ENCODE measurements at regions not wholly inside any gene's neighbourhood (a gene's known extent, or its start where the extent isn't known, plus 50 kb on each side); places are given as distances from the start of the nearest gene placed in this dataset.

DNA sequence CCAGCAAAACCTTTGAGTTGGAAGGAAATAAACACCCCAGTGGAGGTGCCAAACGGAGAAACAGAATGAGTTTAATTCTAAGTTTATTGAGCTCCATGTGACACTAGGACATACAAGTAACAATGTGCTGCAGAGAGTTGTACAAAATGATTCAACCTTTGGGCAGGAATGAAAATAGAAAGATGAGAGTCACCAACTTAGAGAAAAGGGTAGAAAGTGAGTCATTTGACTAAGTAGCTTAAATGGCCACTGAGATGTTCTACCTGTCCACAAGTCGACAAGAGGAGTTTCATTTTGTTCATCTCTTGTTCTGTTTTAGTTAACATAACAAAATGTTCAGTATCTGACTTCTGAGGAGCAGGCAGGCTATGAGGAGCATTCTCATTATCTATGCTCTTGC lies 284.7 kb downstream of the NR2F1-AS1 start:
- H3K27ac ChIP-seq (ENCODE audit: low read length), result no peak overlapping the region
- H3K9me3 ChIP-seq (ENCODE audit: low read length), result no peaks in the 10 kb centered on the region
- H3K4me2 ChIP-seq (ENCODE audit: low read length), result no peak overlapping the region
- no peaks in the 10 kb centered on the region for H3K79me2 ChIP-seq (replicated peaks; ENCODE audit: insufficient read depth, low read length)
- no peak overlapping the region for H2AFZ ChIP-seq (ENCODE audit: low read depth, low read length)
- H3K27me3 ChIP-seq (ENCODE audit: insufficient read depth, low read depth, low read length), result peaks cover 42% of the 10 kb centered on the region
- TF ChIP-seq, protein P1, sequence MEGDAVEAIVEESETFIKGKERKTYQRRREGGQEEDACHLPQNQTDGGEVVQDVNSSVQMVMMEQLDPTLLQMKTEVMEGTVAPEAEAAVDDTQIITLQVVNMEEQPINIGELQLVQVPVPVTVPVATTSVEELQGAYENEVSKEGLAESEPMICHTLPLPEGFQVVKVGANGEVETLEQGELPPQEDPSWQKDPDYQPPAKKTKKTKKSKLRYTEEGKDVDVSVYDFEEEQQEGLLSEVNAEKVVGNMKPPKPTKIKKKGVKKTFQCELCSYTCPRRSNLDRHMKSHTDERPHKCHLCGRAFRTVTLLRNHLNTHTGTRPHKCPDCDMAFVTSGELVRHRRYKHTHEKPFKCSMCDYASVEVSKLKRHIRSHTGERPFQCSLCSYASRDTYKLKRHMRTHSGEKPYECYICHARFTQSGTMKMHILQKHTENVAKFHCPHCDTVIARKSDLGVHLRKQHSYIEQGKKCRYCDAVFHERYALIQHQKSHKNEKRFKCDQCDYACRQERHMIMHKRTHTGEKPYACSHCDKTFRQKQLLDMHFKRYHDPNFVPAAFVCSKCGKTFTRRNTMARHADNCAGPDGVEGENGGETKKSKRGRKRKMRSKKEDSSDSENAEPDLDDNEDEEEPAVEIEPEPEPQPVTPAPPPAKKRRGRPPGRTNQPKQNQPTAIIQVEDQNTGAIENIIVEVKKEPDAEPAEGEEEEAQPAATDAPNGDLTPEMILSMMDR (IDR thresholded peaks at IDR 0.05; ENCODE audit: poor library complexity, severe bottlenecking), result no peak
- TF ChIP-seq MXI1 (conservative IDR thresholded peaks at IDR 0.05; ENCODE audit: poor library complexity, severe bottlenecking) (no peak), TAF1 (IDR thresholded peaks at IDR 0.05; ENCODE audit: low read depth) (no peak), RAD21 (conservative IDR thresholded peaks at IDR 0.05) (no peak), EZH2 (IDR thresholded peaks at IDR 0.05; ENCODE audit: borderline replicate concordance, insufficient read depth, low read length, poor library complexity, severe bottlenecking) (no peak), SMC3 (conservative IDR thresholded peaks at IDR 0.05; ENCODE audit: poor library complexity) (no peak), EP300 (conservative IDR thresholded peaks at IDR 0.05; ENCODE audit: poor library complexity, severe bottlenecking) (no peak), POLR2AphosphoS5 (IDR thresholded peaks at IDR 0.05) (no peak)
- TF ChIP-seq, protein P2, sequence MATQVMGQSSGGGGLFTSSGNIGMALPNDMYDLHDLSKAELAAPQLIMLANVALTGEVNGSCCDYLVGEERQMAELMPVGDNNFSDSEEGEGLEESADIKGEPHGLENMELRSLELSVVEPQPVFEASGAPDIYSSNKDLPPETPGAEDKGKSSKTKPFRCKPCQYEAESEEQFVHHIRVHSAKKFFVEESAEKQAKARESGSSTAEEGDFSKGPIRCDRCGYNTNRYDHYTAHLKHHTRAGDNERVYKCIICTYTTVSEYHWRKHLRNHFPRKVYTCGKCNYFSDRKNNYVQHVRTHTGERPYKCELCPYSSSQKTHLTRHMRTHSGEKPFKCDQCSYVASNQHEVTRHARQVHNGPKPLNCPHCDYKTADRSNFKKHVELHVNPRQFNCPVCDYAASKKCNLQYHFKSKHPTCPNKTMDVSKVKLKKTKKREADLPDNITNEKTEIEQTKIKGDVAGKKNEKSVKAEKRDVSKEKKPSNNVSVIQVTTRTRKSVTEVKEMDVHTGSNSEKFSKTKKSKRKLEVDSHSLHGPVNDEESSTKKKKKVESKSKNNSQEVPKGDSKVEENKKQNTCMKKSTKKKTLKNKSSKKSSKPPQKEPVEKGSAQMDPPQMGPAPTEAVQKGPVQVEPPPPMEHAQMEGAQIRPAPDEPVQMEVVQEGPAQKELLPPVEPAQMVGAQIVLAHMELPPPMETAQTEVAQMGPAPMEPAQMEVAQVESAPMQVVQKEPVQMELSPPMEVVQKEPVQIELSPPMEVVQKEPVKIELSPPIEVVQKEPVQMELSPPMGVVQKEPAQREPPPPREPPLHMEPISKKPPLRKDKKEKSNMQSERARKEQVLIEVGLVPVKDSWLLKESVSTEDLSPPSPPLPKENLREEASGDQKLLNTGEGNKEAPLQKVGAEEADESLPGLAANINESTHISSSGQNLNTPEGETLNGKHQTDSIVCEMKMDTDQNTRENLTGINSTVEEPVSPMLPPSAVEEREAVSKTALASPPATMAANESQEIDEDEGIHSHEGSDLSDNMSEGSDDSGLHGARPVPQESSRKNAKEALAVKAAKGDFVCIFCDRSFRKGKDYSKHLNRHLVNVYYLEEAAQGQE (IDR thresholded peaks at IDR 0.05; ENCODE audit: borderline replicate concordance), result no peak
- no peaks in the 10 kb centered on the region for H3K36me3 ChIP-seq (ENCODE audit: insufficient read depth, low read length)
- H3K9ac ChIP-seq (ENCODE audit: low read length), result no peak overlapping the region
- H3K9me2 ChIP-seq (ENCODE audit: insufficient read depth, low read length), result no peaks in the 10 kb centered on the region
- H4K20me1 ChIP-seq (ENCODE audit: insufficient read depth), result no peaks in the 10 kb centered on the region
- peaks cover 3% of the 10 kb centered on the region for H3F3A ChIP-seq (ENCODE audit: insufficient read depth, low read length, poor library complexity, severe bottlenecking)
- no peak overlapping the region for H3K4me3 ChIP-seq (ENCODE audit: low read length)

DNA sequence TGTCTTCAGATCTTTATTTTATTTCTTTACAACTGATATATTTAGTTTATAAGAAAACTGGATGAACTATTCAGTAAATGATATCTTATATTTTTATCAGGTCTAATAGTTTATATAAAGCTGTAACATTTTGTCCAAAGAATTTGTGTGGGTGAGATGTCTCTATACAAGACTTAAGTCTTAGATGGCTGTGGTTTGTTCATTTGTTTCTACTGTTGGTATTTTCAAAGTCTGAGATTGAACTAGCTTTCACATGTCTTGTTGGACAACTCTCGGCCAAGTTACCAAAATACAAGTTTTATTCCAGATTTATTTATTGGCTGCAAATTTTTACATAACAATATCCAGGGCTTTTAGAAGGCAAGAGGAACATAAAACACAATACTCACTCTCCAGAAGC lies 286.0 kb downstream of the NR2F1-AS1 start:
- no peak overlapping the region for H3K9ac ChIP-seq (ENCODE audit: low read length)
- no peak overlapping the region for H3K4me2 ChIP-seq (ENCODE audit: low read length)
- no peaks in the 10 kb centered on the region for H3K79me2 ChIP-seq (replicated peaks; ENCODE audit: insufficient read depth, low read length)
- no peaks in the 10 kb centered on the region for H3K36me3 ChIP-seq (ENCODE audit: insufficient read depth, low read length)
- no peak overlapping the region for H3K4me3 ChIP-seq (ENCODE audit: low read length)
- no peaks in the 10 kb centered on the region for H3K9me2 ChIP-seq (ENCODE audit: insufficient read depth, low read length)
- H3K27me3 ChIP-seq (ENCODE audit: insufficient read depth, low read depth, low read length), result peaks cover 42% of the 10 kb centered on the region
- H2AFZ ChIP-seq (ENCODE audit: low read depth, low read length), result no peak overlapping the region
- H3K27ac ChIP-seq (ENCODE audit: low read length), result no peak overlapping the region
- no peaks in the 10 kb centered on the region for H3K9me3 ChIP-seq (ENCODE audit: low read length)
- TF ChIP-seq, protein P1 (IDR thresholded peaks at IDR 0.05; ENCODE audit: poor library complexity, severe bottlenecking), result no peak
- TF ChIP-seq POLR2AphosphoS5 (IDR thresholded peaks at IDR 0.05) (no peak), EZH2 (IDR thresholded peaks at IDR 0.05; ENCODE audit: borderline replicate concordance, insufficient read depth, low read length, poor library complexity, severe bottlenecking) (no peak), SMC3 (conservative IDR thresholded peaks at IDR 0.05; ENCODE audit: poor library complexity) (no peak), TAF1 (IDR thresholded peaks at IDR 0.05; ENCODE audit: low read depth) (no peak)
- H3F3A ChIP-seq (ENCODE audit: insufficient read depth, low read length, poor library complexity, severe bottlenecking), result peaks cover 3% of the 10 kb centered on the region
- H4K20me1 ChIP-seq (ENCODE audit: insufficient read depth), result no peaks in the 10 kb centered on the region
